HL-60/S4 (cell line): ENCODE measurements at regions not wholly inside any gene's neighbourhood (a gene's known extent, or its start where the extent isn't known, plus 50 kb on each side); places are given as distances from the start of the nearest gene placed in this dataset.
"Not testable (repeated sequence)": the region's sequence is repeated elsewhere in the genome, so short reads cannot be mapped to it uniquely, and the experiment has no call there.

Source experiments
- in situ Hi-C: fragments of 300-500 bp; cut with MboI; formaldehyde crosslinking; loops from 2 replicates; pipeline ENCODE4 v1.14.3; 2022; ENCODE audit warnings: low sequenced_read_pairs

DNA sequence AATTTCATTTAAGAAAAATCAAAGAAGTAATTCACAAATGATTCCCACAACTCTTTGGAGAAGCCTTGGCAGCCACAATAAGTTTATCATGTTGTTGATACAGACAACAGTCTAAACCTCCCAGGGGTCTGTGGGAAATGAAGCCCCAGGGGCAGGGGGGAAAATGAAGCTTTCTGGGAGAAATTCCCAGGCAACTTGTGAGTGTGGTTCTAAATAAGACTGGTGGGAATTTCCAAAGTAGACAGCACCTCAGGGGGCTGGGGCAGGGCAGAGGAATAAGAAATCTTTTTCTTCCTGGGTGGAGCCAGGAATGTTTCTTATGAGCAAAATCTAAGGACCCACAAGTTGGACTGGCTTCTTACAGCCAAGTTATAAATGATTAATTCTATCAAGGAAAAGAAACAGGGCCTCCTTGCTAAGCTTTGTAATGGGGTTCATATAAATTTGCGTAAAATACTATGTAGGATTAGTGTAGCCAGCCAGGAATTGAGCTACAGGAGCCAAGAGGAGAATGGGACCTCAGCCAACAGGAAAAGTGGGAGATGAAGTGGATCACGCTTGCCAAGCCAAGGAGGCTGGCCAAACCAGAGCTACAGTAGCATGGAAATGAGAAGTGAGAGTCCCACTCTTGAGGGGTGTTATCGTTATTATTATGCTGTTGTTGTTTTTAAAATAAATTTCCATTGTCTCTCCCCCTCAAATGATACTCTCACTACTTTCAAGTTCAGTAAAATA, 182.9 kb upstream of the FAR2 start:
- in situ Hi-C loops: no loop called here

DNA sequence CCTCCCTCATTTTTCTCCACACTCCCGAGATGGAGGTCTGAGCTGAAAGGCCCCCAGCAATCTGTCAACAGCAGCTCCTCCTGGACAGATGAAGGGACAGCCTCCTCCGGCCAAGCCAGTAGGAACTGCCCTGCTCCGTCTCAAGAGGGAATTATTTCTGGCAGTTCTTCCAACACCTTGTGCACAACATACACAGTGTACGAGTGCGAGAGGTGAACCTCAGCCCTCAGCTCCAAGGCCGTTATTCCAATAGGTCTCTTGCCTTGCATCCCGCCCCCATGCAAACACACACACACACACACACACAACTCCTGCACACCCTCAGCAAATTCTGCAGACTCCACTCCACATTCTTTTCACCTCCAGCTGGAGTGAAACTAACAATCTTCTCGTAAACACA, 181.7 kb upstream of the FAR2 start:
- in situ Hi-C loops: no loop called here

GRCh38 chr12:28973491-28973890, 175.6 kb upstream of the FAR2 start:
- in situ Hi-C loops: no loop called here

DNA sequence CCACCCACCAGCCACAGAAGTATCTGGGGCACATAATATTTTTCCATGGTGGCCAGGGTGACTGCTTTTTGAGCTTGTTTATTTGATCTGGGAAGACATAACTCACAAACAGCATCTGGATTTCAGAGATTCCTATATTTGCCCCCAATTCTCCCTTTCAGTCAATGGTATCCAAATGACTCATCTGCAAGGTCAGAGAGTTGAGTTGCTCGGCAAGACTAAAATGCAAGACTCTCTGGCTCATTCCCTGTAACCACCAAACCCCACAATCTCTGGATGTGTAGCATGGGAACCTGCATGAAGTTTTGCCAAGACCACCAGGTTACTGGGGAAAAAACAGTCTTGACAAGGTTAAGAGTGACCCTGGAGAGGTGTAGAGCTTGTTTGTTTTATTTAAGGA, 174.9 kb upstream of the FAR2 start:
- in situ Hi-C loops: no loop called here

DNA sequence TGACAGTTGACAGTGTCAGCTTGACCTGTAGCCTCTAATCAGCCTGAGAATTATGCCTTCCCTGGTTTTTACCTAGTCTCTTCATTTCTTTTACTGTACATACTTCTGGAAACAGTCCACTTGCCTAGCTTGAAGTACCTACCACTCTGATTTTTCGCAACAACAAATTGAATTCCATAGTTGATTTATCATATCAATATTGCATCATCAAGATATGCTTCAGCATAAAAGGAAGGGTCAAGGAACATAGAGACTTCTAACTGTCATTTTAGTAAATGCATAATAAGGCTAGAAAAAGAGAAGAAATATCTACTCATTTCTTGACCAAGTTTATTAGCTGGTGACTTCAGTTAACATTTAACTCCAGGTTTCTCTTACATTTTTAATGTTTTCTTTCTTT, 174.2 kb upstream of the FAR2 start:
- in situ Hi-C loops: no loop called here

DNA sequence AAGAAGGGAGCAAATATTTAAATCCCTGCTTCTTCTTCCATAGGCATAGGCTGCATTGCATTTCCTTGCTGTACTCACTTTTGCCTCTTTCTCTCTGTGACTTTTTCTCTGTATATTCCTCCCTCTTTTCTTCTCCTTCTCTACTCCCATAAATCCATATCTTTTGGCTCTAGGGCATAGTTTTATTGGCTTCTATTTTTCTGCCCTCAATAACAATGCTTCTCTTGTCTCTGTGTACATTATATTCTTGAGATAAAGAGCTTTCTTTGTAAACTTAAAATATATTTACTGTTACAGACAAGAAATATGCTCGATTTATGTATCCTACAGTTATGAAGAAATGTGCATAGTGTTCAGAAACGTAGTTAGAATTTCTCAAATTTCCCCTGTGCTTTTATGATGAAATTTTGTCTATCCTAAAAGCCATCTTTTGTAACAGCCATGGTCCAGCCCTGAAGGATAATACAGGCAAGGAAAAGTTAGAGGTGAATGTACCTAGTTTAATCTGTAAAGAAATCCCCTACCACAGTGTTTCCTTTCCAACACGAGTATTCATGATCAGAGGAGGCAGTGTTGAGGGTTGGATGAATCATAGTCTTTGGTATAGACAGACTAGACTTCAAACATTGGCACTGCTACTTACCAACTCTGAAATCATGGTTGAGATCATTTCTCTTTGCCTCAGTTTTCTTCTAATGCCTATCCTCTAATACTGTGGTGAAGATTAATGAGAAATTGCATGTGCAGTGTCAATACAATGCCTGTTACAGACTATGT, 173.3 kb upstream of the FAR2 start:
- in situ Hi-C loops: no loop called here

- in situ Hi-C loops: no loop called here
Observed at GRCh38 chr12:28980436-28980835, 168.6 kb upstream of the FAR2 start.

DNA sequence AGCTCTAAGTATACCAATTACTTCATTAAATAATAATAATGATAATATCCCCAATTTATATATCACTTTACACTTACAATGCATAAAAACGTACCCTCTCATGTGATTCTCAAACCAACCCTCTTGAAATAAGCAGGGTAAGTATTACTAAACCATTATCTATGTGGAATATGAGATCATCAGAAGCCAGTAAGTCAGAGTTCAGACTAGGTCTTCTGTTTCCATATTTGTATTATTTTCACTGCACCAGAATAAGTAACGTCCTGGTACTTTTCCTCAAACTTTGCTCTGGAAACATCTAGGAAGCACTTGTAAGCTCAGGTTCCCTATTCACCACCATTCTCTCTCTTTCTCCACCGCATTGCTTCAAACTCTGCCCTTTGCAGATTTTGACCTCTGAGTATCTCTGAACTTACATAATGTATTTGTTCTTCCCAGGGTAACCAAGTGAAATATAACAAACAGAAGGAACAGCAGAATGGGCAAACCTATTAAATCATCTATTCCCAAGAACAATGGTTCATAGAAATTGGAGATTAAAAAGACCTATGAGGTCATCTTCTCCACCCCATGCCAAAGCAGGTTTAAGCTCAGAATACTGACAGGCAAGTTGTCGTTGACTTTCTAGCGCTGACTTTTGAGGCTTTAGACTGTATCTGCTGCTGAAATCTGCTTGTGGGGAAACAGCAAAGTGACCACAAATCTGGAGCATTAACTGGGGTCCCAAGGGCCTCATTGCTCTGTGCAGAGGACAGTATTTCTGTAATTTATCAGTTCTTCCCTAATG, 161.3 kb upstream of the FAR2 start:
- in situ Hi-C loops: no loop called here

DNA sequence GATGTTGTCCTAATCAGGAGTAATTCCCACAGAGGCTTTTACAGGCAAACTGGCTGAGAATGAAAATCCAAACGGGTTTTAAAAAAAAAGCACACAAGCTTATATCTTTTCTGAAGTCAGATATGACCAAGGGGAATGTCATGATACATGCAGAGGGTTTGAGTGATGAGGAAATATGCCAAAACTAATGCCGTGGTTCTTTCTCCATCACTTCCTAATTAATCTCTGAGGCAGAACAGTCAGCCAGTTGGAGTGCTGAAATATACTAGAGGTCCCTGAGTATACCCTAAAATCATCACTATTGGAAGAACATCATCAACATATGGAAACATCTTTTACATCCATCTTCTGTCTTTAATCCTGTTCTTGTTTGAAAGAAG, 160.8 kb upstream of the FAR2 start:
- in situ Hi-C loops: no loop called here

GRCh38 chr12:28991626-28992025, 157.5 kb upstream of the FAR2 start:
- in situ Hi-C loops: no loop called here

- in situ Hi-C loops: no loop called here
Observed at GRCh38 chr12:28993720-28994119, 155.4 kb upstream of the FAR2 start.

DNA sequence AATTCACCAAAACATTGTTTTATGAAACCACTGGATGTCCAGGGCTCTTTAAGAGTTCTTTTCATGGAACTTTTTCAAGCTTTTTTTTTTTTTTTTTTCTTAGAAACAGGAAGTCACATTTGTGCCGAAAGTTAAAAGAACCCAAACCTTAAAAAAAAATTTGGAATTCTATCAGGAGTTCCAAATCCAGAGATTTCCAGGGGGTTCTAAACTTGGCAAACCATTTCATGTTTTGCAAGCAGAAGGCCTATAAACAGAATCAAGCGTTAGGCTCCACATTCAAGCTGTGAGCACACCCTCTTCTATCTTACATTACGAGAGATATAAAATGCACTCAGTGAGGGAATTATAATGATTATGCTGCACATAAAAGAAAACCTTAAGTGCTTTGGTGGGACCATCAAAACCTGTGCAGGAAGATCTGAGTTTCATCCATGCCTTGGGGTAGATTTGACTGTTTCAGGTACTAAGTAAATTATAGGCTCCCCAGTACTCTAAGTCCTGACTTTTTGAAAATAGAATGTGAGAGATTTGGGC, 154.8 kb upstream of the FAR2 start:
- in situ Hi-C loops: no loop called here

- in situ Hi-C loops: no loop called here
Observed at GRCh38 chr12:28996688-28997087, 152.4 kb upstream of the FAR2 start.

- in situ Hi-C loops: no loop called here
Observed at GRCh38 chr12:28998662-28999120, 150.4 kb upstream of the FAR2 start.

DNA sequence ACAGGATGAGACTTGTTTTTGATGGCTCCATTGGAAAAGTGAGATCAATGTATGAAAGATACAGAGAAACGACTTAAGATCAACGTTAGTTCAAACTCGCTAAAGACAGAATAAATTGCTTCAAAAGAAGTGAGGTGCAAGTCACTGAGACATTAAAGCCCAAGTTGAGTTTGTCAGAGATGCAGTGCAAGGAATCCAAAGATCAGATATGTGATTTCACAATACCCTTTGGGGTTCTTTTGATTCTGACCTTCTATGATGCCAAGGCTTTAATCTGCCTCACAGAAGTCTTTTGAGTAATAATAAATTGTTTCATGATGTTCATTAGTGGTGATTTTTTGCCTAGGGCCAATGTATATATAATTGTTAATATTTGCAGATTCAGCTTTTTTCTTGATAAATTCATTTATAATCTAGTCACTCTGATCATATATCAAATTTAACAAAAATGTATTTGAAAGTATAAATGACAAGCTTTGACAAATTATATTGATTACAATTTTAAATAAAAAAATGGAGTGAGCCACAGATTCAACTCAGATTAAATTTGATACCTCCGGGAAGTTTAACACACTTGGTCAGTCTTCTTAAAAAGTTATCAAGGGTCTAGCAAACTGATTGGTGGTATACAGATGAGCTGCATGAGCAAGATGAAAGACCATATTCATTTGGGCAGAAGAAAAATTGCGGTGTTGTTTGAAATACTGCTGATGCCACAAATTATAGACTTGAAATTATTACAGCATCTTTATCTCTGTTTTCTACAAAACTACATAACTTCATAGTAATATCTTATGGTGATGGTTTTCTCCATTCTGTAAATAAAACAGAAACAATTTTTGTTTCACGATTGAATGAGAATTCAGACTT, 144.8 kb upstream of the FAR2 start:
- in situ Hi-C loops: no loop called here

GRCh38 chr12:29004936-29005304, 144.2 kb upstream of the FAR2 start:
- in situ Hi-C loops: no loop called here

GRCh38 chr12:29008786-29009185, 140.3 kb upstream of the FAR2 start:
- in situ Hi-C loops: no loop called here

DNA sequence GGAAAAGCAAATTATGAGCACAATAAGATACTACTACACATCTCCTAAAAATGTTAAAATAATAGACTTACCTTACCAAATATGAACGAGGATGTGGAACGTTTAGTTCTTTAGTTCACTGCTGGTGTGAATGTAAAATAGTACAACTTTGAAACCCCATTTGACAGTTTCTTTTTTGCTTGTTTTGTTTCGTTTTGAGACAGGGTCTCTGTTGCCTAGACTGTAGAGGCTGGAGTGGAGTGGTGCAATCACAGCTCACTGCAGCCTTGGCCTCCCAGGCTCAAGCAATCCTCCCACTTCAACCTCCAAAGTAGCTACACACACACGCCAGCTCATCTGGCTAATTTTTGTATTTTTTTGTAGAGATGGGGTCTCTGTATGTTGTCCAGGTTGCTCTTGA, 136.4 kb upstream of the FAR2 start:
- in situ Hi-C loops: no loop called here

- in situ Hi-C loops: not testable (repeated sequence)
Observed at GRCh38 chr12:29017532-29017931, 131.5 kb upstream of the FAR2 start.

DNA sequence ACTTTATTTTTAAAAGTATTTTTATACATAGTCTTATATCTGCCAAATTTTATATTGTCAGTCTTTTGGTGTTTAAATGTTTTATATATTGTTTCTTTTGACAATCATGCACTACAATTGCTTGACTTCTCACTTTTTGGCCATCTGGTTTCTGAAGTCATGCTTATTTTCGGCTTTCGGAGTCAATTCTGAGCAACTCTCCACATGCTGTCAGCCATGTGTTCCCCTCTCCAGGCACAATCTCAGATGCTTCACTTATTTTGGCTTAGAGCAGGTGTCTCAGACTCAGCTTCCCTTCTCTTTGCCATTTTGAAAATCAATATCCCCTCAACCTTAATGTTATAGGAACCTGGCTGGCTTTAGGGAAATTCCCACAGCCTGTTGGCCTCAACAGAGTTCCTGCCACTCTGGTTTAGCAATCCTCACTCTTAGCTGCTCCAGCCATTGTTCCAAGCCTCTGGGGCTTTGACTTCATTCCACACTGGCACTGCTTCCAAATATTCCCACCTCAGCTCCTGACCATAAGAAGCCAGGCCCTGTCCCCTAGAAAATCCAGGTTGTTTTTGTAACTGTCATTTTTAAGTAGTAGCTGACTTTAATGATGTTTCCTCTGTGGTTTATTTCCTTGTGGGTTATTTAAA, 125.5 kb upstream of the FAR2 start:
- in situ Hi-C loops: no loop called here
